ENCODE measurements at regions not wholly inside any gene's neighbourhood (a gene's known extent, or its start where the extent isn't known, plus 50 kb on each side); places are given as distances from the start of the nearest gene placed in this dataset.

DNA sequence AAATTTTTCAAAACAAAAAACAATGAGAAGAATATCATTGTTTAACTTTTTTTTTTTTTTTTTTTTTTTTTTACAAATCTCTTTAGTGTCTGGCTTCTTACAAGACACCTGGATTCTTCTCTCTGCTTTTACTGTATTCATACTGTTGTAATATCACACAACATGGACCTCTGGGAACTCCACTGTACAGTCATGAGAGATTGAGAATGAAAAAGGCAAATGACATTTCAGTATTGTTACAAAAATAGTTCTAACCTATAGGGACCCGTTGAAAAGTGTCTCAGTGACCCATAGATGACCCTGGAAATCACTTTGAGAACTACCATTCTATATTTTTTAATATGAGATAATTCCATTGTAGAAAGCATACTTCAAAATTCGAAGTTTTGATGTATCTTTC lies 124.4 kb downstream of the SLIT2 start:
- WGBS, 2 donors = 56 to 63% methylated on average over 2 of the region's 2 CpGs
- Histone ChIP-seq H3K36me3 (no peaks in the 10 kb centered on the region), H3K27ac (no peak overlapping the region), H3K9me3 (no peaks in the 10 kb centered on the region), H3K27me3 (no peaks in the 10 kb centered on the region), H3K4me1 (no peaks in the 10 kb centered on the region), H3K4me3 (no peak overlapping the region)
- intact Hi-C loops (cut with DNase I) = no loop called here
- TF ChIP-seq, protein P1, sequence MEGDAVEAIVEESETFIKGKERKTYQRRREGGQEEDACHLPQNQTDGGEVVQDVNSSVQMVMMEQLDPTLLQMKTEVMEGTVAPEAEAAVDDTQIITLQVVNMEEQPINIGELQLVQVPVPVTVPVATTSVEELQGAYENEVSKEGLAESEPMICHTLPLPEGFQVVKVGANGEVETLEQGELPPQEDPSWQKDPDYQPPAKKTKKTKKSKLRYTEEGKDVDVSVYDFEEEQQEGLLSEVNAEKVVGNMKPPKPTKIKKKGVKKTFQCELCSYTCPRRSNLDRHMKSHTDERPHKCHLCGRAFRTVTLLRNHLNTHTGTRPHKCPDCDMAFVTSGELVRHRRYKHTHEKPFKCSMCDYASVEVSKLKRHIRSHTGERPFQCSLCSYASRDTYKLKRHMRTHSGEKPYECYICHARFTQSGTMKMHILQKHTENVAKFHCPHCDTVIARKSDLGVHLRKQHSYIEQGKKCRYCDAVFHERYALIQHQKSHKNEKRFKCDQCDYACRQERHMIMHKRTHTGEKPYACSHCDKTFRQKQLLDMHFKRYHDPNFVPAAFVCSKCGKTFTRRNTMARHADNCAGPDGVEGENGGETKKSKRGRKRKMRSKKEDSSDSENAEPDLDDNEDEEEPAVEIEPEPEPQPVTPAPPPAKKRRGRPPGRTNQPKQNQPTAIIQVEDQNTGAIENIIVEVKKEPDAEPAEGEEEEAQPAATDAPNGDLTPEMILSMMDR (IDR thresholded peaks at IDR 0.05) = no peak
- no peak for ATAC-seq
- DNase-seq = no peak

DNA sequence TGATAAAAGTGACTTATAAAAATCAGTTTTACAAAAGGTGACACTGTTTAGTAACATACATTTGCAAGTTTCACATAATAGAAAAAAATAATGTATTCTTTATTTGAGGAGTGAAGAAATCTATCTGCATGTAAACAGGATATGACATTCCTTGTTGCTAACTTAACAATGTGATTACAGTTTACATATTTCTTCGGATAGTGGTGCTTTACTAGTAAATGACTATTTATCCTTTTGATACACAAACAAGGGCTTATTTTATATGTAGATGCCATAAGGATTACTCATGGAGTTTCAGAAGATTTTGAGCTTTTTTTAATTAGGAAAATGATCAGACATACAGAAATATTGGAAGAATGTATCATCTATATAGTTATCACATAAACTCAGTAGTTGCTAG lies 126.5 kb downstream of the SLIT2 start:
- WGBS, 2 donors = 72 to 73% methylated on average over 1 of the region's 1 CpG
- H3K36me3 ChIP-seq = no peaks in the 10 kb centered on the region
- no peak for ATAC-seq
- no peak for DNase-seq
- H3K27ac ChIP-seq = no peak overlapping the region
- TF ChIP-seq, protein P1 (IDR thresholded peaks at IDR 0.05) = no peak
- H3K4me1 ChIP-seq = no peaks in the 10 kb centered on the region
- no peak overlapping the region for H3K4me3 ChIP-seq
- H3K27me3 ChIP-seq = no peaks in the 10 kb centered on the region
- intact Hi-C loops (cut with DNase I) = no loop called here
- no peaks in the 10 kb centered on the region for H3K9me3 ChIP-seq

DNA sequence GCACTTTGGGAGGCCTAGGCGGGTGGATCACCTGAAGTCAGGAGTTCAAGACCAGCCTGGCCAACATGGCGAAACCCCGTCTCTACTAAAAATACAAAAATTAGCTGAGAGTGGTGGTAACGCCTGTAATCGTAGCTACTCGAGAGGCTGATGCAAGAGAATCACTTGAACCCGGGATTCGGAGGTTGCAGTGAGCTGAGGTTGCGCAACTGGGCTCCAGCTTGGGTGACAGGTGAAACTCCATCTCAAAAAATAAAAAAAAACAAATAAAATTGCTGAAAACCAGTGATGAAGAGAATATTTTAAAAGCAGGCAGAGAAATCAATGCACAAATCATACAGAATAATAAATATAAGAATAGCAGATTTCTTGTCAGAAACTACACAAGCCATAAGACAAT lies 129.3 kb downstream of the SLIT2 start:
- intact Hi-C loops (cut with DNase I) = no loop called here
- ATAC-seq = no peak
- TF ChIP-seq, protein P1 (IDR thresholded peaks at IDR 0.05) = no peak

DNA sequence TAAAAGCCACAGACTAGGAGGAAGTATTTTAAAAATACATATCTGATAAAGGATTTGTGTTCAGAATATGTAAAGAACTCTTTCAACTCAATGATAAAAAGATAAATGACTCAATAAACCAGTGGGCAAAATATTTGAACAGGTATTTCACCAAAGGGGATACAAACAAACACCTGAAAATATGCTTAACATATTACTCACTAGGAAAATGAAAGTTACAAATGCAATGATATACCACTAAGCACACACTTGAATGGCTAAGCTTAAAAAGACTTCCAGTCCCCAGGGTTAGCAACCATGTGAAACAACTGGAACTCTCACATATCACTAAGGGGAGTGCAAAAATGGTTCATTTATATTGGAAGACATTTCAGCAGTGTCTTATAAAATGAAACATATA lies 131.6 kb downstream of the SLIT2 start:
- no peaks in the 10 kb centered on the region for H3K4me1 ChIP-seq
- DNase-seq (no peak), ATAC-seq (no peak)
- TF ChIP-seq, protein P1 (IDR thresholded peaks at IDR 0.05) = no peak
- H3K36me3 ChIP-seq = no peaks in the 10 kb centered on the region
- H3K27me3 ChIP-seq = no peaks in the 10 kb centered on the region
- no peaks in the 10 kb centered on the region for H3K9me3 ChIP-seq
- intact Hi-C loops (cut with DNase I) = no loop called here
- H3K4me3 ChIP-seq = no peak overlapping the region
- no peak overlapping the region for H3K27ac ChIP-seq

More for the DNA sequence above, 129.3 kb downstream of the SLIT2 start:
- H3K36me3 ChIP-seq = no peaks in the 10 kb centered on the region
- no peaks in the 10 kb centered on the region for H3K4me1 ChIP-seq
- no peak for DNase-seq
- 95 to 96% methylated on average over 9 of the region's 9 CpGs for WGBS, 2 donors
- no peaks in the 10 kb centered on the region for H3K27me3 ChIP-seq
- no peaks in the 10 kb centered on the region for H3K9me3 ChIP-seq
- H3K4me3 ChIP-seq = no peak overlapping the region
- no peak overlapping the region for H3K27ac ChIP-seq

DNA sequence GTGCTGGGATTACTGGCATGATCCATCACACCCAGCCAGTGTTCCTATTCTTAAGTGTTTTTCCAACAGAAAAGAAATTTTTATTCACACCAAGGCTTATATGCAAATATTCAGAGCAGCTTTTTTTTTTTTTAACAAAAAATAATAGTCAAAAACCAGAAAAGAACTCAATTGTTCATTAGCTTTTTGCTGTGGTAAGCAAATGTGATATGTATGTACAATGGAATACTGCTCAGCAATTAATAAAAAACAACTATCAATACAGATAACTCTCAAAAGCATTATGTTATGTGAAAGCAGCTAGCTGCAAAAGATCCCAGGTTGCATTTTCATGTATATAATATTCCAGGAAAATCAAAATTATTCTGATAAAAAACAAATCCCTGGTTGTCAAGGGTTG lies 132.3 kb downstream of the SLIT2 start:
- TF ChIP-seq, protein P1 (IDR thresholded peaks at IDR 0.05) = no peak
- no peaks in the 10 kb centered on the region for H3K4me1 ChIP-seq
- no peaks in the 10 kb centered on the region for H3K27me3 ChIP-seq
- ATAC-seq = no peak
- intact Hi-C loops (cut with DNase I) = no loop called here
- no peak for DNase-seq
- H3K27ac ChIP-seq = no peak overlapping the region
- no peak overlapping the region for H3K4me3 ChIP-seq
- H3K9me3 ChIP-seq = no peaks in the 10 kb centered on the region
- H3K36me3 ChIP-seq = no peaks in the 10 kb centered on the region

Measured in heart right ventricle (tissue), 16 donors.